Lung (tissue), 11 donors: ENCODE measurements at regions not wholly inside any gene's neighbourhood (a gene's known extent, or its start where the extent isn't known, plus 50 kb on each side); places are given as distances from the start of the nearest gene placed in this dataset.
A peak's percentile ranks its signal among the peaks of the same experiment; 100 is the strongest.

Experiments used
- ATAC-seq: fragments of 200-7000 bp; cut with Tn5 transposase; one replicate; pipeline ENCODE4 v1.9.1; 2020; ENCODE audit warnings: moderate number of reproducible peaks; ENCODE audit not compliant: insufficient read depth, low FRiP score
- DNase-seq, 3 donors: peaks; one replicate each; pipeline ENCODE4 v3.0.0-alpha.2; 2013 to 2017
- H3K27ac ChIP-seq, 2 donors: one replicate each; pipeline ENCODE4 v1.5.1; 2013; ENCODE audit warnings: mild to moderate bottlenecking in 2 of 2, moderate library complexity in 2 of 2, control low read depth in 1 of 2, inconsistent platforms in 1 of 2, low read depth in 1 of 2, low read length in 1 of 2
- H3K27me3 ChIP-seq, 3 donors: one replicate each; pipeline ENCODE4 v1.5.1; 2013; ENCODE audit warnings: low read length in 2 of 3; ENCODE audit not compliant: control insufficient read depth in 3 of 3, insufficient read depth in 3 of 3
- H3K36me3 ChIP-seq, 4 donors: one replicate each; pipeline ENCODE4 v1.5.1; 2013; ENCODE audit warnings: low read length in 4 of 4, mild to moderate bottlenecking in 1 of 4, moderate library complexity in 1 of 4; ENCODE audit not compliant: control insufficient read depth in 4 of 4, insufficient read depth in 4 of 4
- H3K4me1 ChIP-seq, 5 donors: one replicate each; pipeline ENCODE4 v1.5.1; 2013; ENCODE audit warnings: low read length in 5 of 5, mild to moderate bottlenecking in 2 of 5, moderate library complexity in 1 of 5; ENCODE audit not compliant: control insufficient read depth in 5 of 5, insufficient read depth in 5 of 5
- H3K4me3 ChIP-seq: one replicate; pipeline ENCODE4 v1.5.1; 2013; ENCODE audit warnings: mild to moderate bottlenecking, control low read depth, moderate library complexity
- H3K9ac ChIP-seq, 2 donors: one replicate each; pipeline ENCODE4 v1.5.1; 2013; ENCODE audit warnings: low read length in 2 of 2, control low read depth in 1 of 2; ENCODE audit not compliant: insufficient read depth in 1 of 2
- H3K9me3 ChIP-seq, 4 donors: one replicate each; pipeline ENCODE4 v1.5.1; 2013; ENCODE audit warnings: low read length in 3 of 4, mild to moderate bottlenecking in 1 of 4, moderate library complexity in 1 of 4; ENCODE audit not compliant: control insufficient read depth in 4 of 4, insufficient read depth in 3 of 4
- CTCF ChIP-seq: IDR thresholded peaks from 2 replicates; pipeline ENCODE4 v1.5.1; 2012; ENCODE audit warnings: mild to moderate bottlenecking; ENCODE audit errors: control extremely low read depth, extremely low read depth
- WGBS, 2 donors: extraction: QIAGEN DNeasy Blood & Tissue Kit; methylation state at CpG; one replicate each; pipeline ENCODE4 v1.1.7; 2013; 5-methylcytosine and 5-hydroxymethylcytosine counted together
- donor health status: control.
- donor health status: control.
- donor health status: Bipolar disorder and iron deficiency.
- donor health status: healthy.
- donor health status: DM: yes; HTN: yes; CAD: no.

- Histone ChIP-seq H3K27ac (no peak overlapping the region), H3K9ac (no peak overlapping the region), H3K9me3 (no peaks in the 10 kb centered on the region), H3K4me3 (no peak overlapping the region), H3K27me3 (no peaks in the 10 kb centered on the region), H3K36me3 (no peaks in the 10 kb centered on the region), H3K4me1 (no peaks in the 10 kb centered on the region)
- ATAC-seq (no peak), DNase-seq (no peak)
- no peak for TF ChIP-seq CTCF
- WGBS, 2 donors: 79 to 81% methylated on average over 4 of the region's 4 CpGs
Measured at GRCh38 chr10:33559105-33559504, 224.6 kb upstream of the NRP1 start.

- H3K9ac ChIP-seq: no peak overlapping the region
- DNase-seq (no peak), ATAC-seq (no peak)
- no peaks in the 10 kb centered on the region for H3K4me1 ChIP-seq
- 78 to 89% methylated on average over 1 of the region's 1 CpG for WGBS, 2 donors
- H3K27me3 ChIP-seq: no peaks in the 10 kb centered on the region
- no peak overlapping the region for H3K4me3 ChIP-seq
- no peak for TF ChIP-seq CTCF
- H3K9me3 ChIP-seq: no peaks in the 10 kb centered on the region
- no peak overlapping the region for H3K27ac ChIP-seq
- H3K36me3 ChIP-seq: no peaks in the 10 kb centered on the region
Measured at GRCh38 chr10:33557313-33557712, 222.8 kb upstream of the NRP1 start.

GRCh38 chr10:33556620-33557019 is 222.2 kb upstream of the NRP1 start:
- Histone ChIP-seq H3K4me1 (no peaks in the 10 kb centered on the region), H3K36me3 (no peaks in the 10 kb centered on the region), H3K27ac (no peak overlapping the region), H3K9ac (no peak overlapping the region), H3K9me3 (no peaks in the 10 kb centered on the region), H3K27me3 (no peaks in the 10 kb centered on the region), H3K4me3 (no peak overlapping the region)
- peak in 1 of 3 donors; percentile 3 for DNase-seq
- TF ChIP-seq CTCF: no peak
- ATAC-seq: no peak
- 68 to 80% methylated on average over 11 of the region's 11 CpGs for WGBS, 2 donors

GRCh38 chr10:33556103-33556502 is 221.6 kb upstream of the NRP1 start:
- DNase-seq (no peak), ATAC-seq (no peak)
- Histone ChIP-seq H3K27me3 (no peaks in the 10 kb centered on the region), H3K4me3 (no peak overlapping the region), H3K9ac (no peak overlapping the region), H3K36me3 (no peaks in the 10 kb centered on the region), H3K4me1 (no peaks in the 10 kb centered on the region), H3K27ac (no peak overlapping the region), H3K9me3 (no peaks in the 10 kb centered on the region)
- TF ChIP-seq CTCF: no peak
- 89 to 95% methylated on average over 1 of the region's 1 CpG for WGBS, 2 donors
